ENCODE measurements at regions not wholly inside any gene's neighbourhood (a gene's known extent, or its start where the extent isn't known, plus 50 kb on each side); places are given as distances from the start of the nearest gene placed in this dataset.

DNA sequence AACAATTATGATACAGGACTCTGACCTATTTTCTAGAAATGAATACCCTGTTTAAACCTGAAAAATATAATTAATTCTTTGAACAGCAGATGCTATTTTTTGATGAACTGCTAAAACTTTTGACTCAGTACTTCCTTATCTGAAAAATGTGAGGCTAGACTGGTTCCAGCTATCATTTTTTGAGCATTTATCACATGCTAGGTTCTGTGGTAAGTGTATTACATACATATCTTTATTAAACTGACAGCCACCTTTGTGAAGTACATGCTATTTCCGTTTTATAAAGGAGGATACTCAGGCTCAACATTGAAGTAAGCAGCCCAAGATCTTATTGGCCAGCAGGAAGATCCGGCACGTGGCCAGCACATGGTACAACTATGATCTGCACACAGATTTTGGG lies 459.8 kb upstream of the SEL1L start:
- no peak for DNase-seq (ENCODE audit: low spot score)
- Histone ChIP-seq H3K4me2 (no peak overlapping the region), H3K79me2 (no peaks in the 10 kb centered on the region), H3K9me3 (ENCODE audit: low read depth) (no peaks in the 10 kb centered on the region), H3K27ac (no peak overlapping the region), H2AFZ (no peak overlapping the region), H3K27me3 (no peaks in the 10 kb centered on the region), H3K4me1 (ENCODE audit: insufficient read depth) (no peaks in the 10 kb centered on the region), H4K20me1 (ENCODE audit: insufficient read depth, poor library complexity, severe bottlenecking) (no peaks in the 10 kb centered on the region), H3K36me3 (replicated peaks; ENCODE audit: insufficient read depth, low read depth) (no peaks in the 10 kb centered on the region), H3K9me2 (replicated peaks; ENCODE audit: insufficient read depth) (no peaks in the 10 kb centered on the region), H3K4me3 (no peak overlapping the region)
- no peak for TF ChIP-seq EZH2phosphoT487 (IDR thresholded peaks at IDR 0.05; ENCODE audit: low read depth, severe bottlenecking, unreplicated experiment)
- TF ChIP-seq, protein P1, sequence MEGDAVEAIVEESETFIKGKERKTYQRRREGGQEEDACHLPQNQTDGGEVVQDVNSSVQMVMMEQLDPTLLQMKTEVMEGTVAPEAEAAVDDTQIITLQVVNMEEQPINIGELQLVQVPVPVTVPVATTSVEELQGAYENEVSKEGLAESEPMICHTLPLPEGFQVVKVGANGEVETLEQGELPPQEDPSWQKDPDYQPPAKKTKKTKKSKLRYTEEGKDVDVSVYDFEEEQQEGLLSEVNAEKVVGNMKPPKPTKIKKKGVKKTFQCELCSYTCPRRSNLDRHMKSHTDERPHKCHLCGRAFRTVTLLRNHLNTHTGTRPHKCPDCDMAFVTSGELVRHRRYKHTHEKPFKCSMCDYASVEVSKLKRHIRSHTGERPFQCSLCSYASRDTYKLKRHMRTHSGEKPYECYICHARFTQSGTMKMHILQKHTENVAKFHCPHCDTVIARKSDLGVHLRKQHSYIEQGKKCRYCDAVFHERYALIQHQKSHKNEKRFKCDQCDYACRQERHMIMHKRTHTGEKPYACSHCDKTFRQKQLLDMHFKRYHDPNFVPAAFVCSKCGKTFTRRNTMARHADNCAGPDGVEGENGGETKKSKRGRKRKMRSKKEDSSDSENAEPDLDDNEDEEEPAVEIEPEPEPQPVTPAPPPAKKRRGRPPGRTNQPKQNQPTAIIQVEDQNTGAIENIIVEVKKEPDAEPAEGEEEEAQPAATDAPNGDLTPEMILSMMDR (IDR thresholded peaks at IDR 0.05; ENCODE audit: poor library complexity) = no peak
- no peak for TF ChIP-seq EZH2 (IDR thresholded peaks at IDR 0.05; ENCODE audit: borderline replicate concordance)
- WGBS (ENCODE audit: low lambda C conversion rate, missing lambda C conversion rate) = 77% methylated on average over 3 of the region's 3 CpGs

DNA sequence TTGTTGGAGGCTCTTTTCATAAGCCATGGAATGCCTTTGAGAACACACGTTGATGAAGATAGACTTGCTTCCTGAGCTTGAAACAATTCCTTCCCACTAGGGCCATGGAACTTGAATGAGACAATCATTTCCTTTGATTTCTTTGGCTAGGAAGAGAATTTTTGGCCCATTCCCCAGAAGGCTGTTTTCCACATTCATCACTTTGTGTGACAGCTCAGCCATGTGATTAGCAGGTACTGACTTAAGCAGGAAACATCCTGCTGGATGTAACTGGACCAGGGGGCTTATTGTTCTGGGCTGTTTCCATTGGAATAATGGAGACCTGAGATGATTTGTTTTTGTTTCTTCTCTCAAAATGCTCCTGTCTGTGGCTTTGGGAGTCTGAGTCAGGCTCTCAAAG lies 469.8 kb upstream of the SEL1L start:
- Histone ChIP-seq H2AFZ (no peak overlapping the region), H3K4me1 (ENCODE audit: insufficient read depth) (no peaks in the 10 kb centered on the region), H3K27ac (no peak overlapping the region), H4K20me1 (ENCODE audit: insufficient read depth, poor library complexity, severe bottlenecking) (no peaks in the 10 kb centered on the region), H3K9me3 (ENCODE audit: low read depth) (no peaks in the 10 kb centered on the region), H3K4me3 (no peak overlapping the region), H3K79me2 (no peaks in the 10 kb centered on the region), H3K9me2 (replicated peaks; ENCODE audit: insufficient read depth) (no peaks in the 10 kb centered on the region), H3K36me3 (replicated peaks; ENCODE audit: insufficient read depth, low read depth) (no peaks in the 10 kb centered on the region), H3K27me3 (no peaks in the 10 kb centered on the region), H3K4me2 (no peak overlapping the region)
- TF ChIP-seq EZH2phosphoT487 (IDR thresholded peaks at IDR 0.05; ENCODE audit: low read depth, severe bottlenecking, unreplicated experiment) = no peak
- TF ChIP-seq, protein P1 (IDR thresholded peaks at IDR 0.05; ENCODE audit: poor library complexity) = no peak
- TF ChIP-seq EZH2 (IDR thresholded peaks at IDR 0.05; ENCODE audit: borderline replicate concordance) = no peak
- 90% methylated on average over 1 of the region's 1 CpG for WGBS (ENCODE audit: low lambda C conversion rate, missing lambda C conversion rate)
- DNase-seq (ENCODE audit: low spot score) = no peak

DNA sequence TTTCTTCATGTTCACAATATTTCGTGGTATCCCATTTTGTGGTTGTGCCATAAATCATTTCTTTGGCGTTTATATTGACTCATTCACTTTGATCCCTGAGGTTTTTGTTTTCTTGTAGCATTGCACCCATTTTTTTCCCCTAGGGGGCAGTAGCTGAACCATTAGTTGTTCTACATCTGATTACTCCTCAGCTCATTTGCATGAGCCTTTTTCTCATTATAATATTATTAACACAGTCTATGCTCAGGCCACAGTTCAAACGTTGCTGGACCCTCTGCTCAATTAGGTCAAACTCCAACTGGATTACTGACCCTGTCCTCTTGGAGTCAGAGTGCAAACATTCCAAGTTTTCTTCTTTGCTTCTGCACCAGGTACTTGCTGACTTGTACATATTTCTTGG lies 475.4 kb upstream of the SEL1L start:
- no peaks in the 10 kb centered on the region for H3K4me1 ChIP-seq (ENCODE audit: insufficient read depth)
- no peaks in the 10 kb centered on the region for H3K36me3 ChIP-seq (replicated peaks; ENCODE audit: insufficient read depth, low read depth)
- no peak overlapping the region for H3K4me2 ChIP-seq
- H4K20me1 ChIP-seq (ENCODE audit: insufficient read depth, poor library complexity, severe bottlenecking) = no peaks in the 10 kb centered on the region
- TF ChIP-seq, protein P1 (IDR thresholded peaks at IDR 0.05; ENCODE audit: poor library complexity) = peak; percentile 28
- TF ChIP-seq EZH2phosphoT487 (IDR thresholded peaks at IDR 0.05; ENCODE audit: low read depth, severe bottlenecking, unreplicated experiment) = no peak
- peak; percentile 12 for DNase-seq (ENCODE audit: low spot score)
- no peak overlapping the region for H3K27ac ChIP-seq
- no peak overlapping the region for H2AFZ ChIP-seq
- H3K4me3 ChIP-seq = no peak overlapping the region
- no peaks in the 10 kb centered on the region for H3K9me2 ChIP-seq (replicated peaks; ENCODE audit: insufficient read depth)
- no peaks in the 10 kb centered on the region for H3K79me2 ChIP-seq
- 28% methylated on average over 3 of the region's 3 CpGs for WGBS (ENCODE audit: low lambda C conversion rate, missing lambda C conversion rate)
- H3K27me3 ChIP-seq = no peaks in the 10 kb centered on the region
- H3K9me3 ChIP-seq (ENCODE audit: low read depth) = no peaks in the 10 kb centered on the region

DNA sequence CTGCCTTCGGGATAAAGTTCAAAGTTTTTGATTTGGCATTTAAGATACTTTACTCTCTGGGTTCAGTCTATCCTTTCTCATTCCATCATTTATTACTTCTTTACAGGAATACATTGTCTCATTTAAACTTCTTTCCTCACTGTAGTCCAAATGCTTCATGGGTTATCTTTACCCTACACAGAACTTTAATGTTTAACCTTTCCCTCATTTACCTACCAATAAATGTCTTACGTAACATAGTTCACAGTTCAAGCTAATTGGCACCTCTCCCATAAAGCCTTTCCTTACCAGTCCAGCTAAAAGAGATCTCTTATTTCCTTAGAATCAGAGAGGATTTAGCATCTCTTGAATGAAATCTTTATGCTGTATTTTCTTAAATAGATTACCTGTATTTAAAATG lies 476.3 kb upstream of the SEL1L start:
- Histone ChIP-seq H3K4me3 (no peak overlapping the region), H2AFZ (no peak overlapping the region), H3K27ac (no peak overlapping the region), H3K27me3 (no peaks in the 10 kb centered on the region), H3K36me3 (replicated peaks; ENCODE audit: insufficient read depth, low read depth) (no peaks in the 10 kb centered on the region), H4K20me1 (ENCODE audit: insufficient read depth, poor library complexity, severe bottlenecking) (no peaks in the 10 kb centered on the region), H3K9me3 (ENCODE audit: low read depth) (no peaks in the 10 kb centered on the region), H3K9me2 (replicated peaks; ENCODE audit: insufficient read depth) (no peaks in the 10 kb centered on the region), H3K4me1 (ENCODE audit: insufficient read depth) (no peaks in the 10 kb centered on the region), H3K79me2 (no peaks in the 10 kb centered on the region), H3K4me2 (peak overlapping the region; percentile 24)
- 73% methylated on average over 2 of the region's 2 CpGs for WGBS (ENCODE audit: low lambda C conversion rate, missing lambda C conversion rate)
- no peak for TF ChIP-seq EZH2phosphoT487 (IDR thresholded peaks at IDR 0.05; ENCODE audit: low read depth, severe bottlenecking, unreplicated experiment)
- TF ChIP-seq, protein P1 (IDR thresholded peaks at IDR 0.05; ENCODE audit: poor library complexity) = no peak
- TF ChIP-seq EZH2 (IDR thresholded peaks at IDR 0.05; ENCODE audit: borderline replicate concordance) = no peak
- DNase-seq (ENCODE audit: low spot score) = peak; percentile 16
